ENCODE measurements at regions not wholly inside any gene's neighbourhood (a gene's known extent, or its start where the extent isn't known, plus 50 kb on each side); places are given as distances from the start of the nearest gene placed in this dataset.

GRCh38 chr22:49190816-49191505 is 636.7 kb downstream of the BRD1 start:
- no peak overlapping the region for H3K4me3 ChIP-seq (ENCODE audit: low read depth, low read length)
- TF ChIP-seq, protein P1, sequence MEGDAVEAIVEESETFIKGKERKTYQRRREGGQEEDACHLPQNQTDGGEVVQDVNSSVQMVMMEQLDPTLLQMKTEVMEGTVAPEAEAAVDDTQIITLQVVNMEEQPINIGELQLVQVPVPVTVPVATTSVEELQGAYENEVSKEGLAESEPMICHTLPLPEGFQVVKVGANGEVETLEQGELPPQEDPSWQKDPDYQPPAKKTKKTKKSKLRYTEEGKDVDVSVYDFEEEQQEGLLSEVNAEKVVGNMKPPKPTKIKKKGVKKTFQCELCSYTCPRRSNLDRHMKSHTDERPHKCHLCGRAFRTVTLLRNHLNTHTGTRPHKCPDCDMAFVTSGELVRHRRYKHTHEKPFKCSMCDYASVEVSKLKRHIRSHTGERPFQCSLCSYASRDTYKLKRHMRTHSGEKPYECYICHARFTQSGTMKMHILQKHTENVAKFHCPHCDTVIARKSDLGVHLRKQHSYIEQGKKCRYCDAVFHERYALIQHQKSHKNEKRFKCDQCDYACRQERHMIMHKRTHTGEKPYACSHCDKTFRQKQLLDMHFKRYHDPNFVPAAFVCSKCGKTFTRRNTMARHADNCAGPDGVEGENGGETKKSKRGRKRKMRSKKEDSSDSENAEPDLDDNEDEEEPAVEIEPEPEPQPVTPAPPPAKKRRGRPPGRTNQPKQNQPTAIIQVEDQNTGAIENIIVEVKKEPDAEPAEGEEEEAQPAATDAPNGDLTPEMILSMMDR (IDR thresholded peaks at IDR 0.05; ENCODE audit: borderline replicate concordance, insufficient read depth, low read depth, low read length), result no peak

DNA sequence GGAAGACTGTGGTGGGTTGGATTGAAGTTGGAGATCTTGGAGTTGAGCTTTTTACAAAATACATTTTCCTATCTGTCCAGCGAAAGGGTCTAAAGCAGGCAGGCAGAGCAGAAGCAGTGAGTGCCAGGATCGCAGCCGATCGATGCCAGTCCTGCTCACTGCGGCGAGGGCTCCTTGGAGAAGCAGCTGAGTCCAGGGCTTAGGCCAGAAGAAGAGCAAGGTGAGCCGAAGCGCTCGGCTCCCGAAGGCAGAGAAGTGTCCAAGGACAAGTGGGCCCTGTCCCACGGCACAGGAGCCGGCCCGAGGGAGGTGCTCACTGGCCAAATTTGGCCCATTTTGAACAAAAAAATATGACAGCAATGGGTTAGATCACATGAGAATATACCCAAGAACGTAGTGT is 637.8 kb downstream of the BRD1 start:
- TF ChIP-seq, protein P1 (IDR thresholded peaks at IDR 0.05; ENCODE audit: borderline replicate concordance, insufficient read depth, low read depth, low read length), result no peak

GRCh38 chr22:49188591-49188990 is 639.1 kb downstream of the BRD1 start:
- TF ChIP-seq, protein P1 (IDR thresholded peaks at IDR 0.05; ENCODE audit: borderline replicate concordance, insufficient read depth, low read depth, low read length), result no peak
- no peak overlapping the region for H3K4me3 ChIP-seq (ENCODE audit: low read depth, low read length)

More for the DNA sequence above, 637.8 kb downstream of the BRD1 start:
- no peak overlapping the region for H3K4me3 ChIP-seq (ENCODE audit: low read depth, low read length)

- TF ChIP-seq, protein P1 (IDR thresholded peaks at IDR 0.05; ENCODE audit: borderline replicate concordance, insufficient read depth, low read depth, low read length), result no peak
- H3K4me3 ChIP-seq (ENCODE audit: low read depth, low read length), result no peak overlapping the region
These were observed 639.6 kb downstream of the BRD1 start for GRCh38 chr22:49188091-49188490.

DNA sequence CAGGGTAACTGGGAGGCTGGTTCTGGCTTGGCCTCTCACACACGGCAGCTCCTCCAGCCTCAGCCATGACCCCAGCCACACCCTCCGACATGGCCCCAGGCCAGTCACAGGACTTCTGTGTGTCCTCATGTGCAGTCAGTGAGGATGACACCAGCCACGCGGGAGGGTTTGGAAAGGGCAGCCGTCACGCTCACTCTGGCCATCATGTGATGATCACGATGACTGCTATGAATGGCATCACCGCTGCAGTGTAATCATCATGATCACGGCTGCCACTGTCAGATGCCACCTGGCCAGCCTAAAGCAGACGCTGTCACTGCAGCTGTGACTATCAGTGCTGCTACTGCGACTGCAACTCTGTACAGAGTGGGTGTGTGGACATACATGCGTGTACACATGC is 640.9 kb downstream of the BRD1 start:
- no peak overlapping the region for H3K4me3 ChIP-seq (ENCODE audit: low read depth, low read length)
- TF ChIP-seq, protein P1 (IDR thresholded peaks at IDR 0.05; ENCODE audit: borderline replicate concordance, insufficient read depth, low read depth, low read length), result no peak

- TF ChIP-seq, protein P1 (IDR thresholded peaks at IDR 0.05; ENCODE audit: borderline replicate concordance, insufficient read depth, low read depth, low read length), result no peak
These were observed 641.4 kb downstream of the BRD1 start for GRCh38 chr22:49186293-49186692.

GRCh38 chr22:49185312-49185969 is 642.2 kb downstream of the BRD1 start:
- no peak overlapping the region for H3K4me3 ChIP-seq (ENCODE audit: low read depth, low read length)
- TF ChIP-seq, protein P1 (IDR thresholded peaks at IDR 0.05; ENCODE audit: borderline replicate concordance, insufficient read depth, low read depth, low read length), result no peak

More at GRCh38 chr22:49186293-49186692, 641.4 kb downstream of the BRD1 start:
- H3K4me3 ChIP-seq (ENCODE audit: low read depth, low read length), result no peak overlapping the region
